GM23248 (cell line): ENCODE measurements at regions not wholly inside any gene's neighbourhood (a gene's known extent, or its start where the extent isn't known, plus 50 kb on each side); places are given as distances from the start of the nearest gene placed in this dataset.

Source experiments
- EZH2 ChIP-seq: fragments of 200-600 bp; sonication (generic); IDR thresholded peaks from 2 replicates; pipeline ENCODE4 v1.6.1; 2018; ENCODE audit warnings: antibody characterized with exemption, mild to moderate bottlenecking; ENCODE audit not compliant: insufficient read depth, poor library complexity, severe bottlenecking
- EZH2phosphoT487 ChIP-seq: fragments of 200-600 bp; sonication (generic); IDR thresholded peaks from 2 replicates; pipeline ENCODE4 v1.6.1; 2018; ENCODE audit warnings: antibody characterized with exemption, moderate library complexity, mild to moderate bottlenecking, low read depth; ENCODE audit not compliant: insufficient read depth

GRCh38 chr4:136855886-136856285, 676.4 kb downstream of the PCDH18 start:
- TF ChIP-seq EZH2 (no peak), EZH2phosphoT487 (no peak)
